ENCODE measurements at regions not wholly inside any gene's neighbourhood (a gene's known extent, or its start where the extent isn't known, plus 50 kb on each side); places are given as distances from the start of the nearest gene placed in this dataset.

DNA sequence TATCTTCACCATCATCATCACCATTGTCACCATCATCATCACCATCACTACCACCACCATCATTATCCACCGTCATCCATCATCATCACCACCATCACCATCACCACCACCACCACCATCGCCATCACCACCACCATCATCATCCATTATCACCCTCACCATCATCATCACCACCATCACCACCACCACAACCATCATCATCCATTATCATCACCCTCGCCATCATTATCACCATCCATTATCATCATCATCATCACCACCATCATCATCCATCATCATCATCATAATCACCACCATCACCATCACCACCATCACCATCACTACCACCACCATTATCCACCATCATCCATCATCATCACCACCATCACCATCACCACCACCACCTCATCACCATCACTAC lies 95.6 kb downstream of the C16orf95 start:
- TF ChIP-seq ZNF398 (tag by site-specific recombination; IDR thresholded peaks at IDR 0.05) (no peak), CTCF (tag by site-specific recombination; IDR thresholded peaks at IDR 0.05) (no peak), ZNF175 (tag by site-specific recombination; IDR thresholded peaks at IDR 0.05) (no peak), ZNF121 (tag by site-specific recombination; IDR thresholded peaks at IDR 0.05) (no peak), TCF7L2 (IDR thresholded peaks at IDR 0.05; ENCODE audit: borderline replicate concordance, low read depth, low read length) (no peak), ZNF660 (tag by site-specific recombination; IDR thresholded peaks at IDR 0.05) (no peak), ZNF785 (tag by site-specific recombination; IDR thresholded peaks at IDR 0.05) (peak; percentile 42; the same call in 1 of the 2 replicates), ZNF324 (tag by site-specific recombination; IDR thresholded peaks at IDR 0.05) (no peak), ZNF560 (tag by site-specific recombination; IDR thresholded peaks at IDR 0.05; ENCODE audit: borderline replicate concordance) (no peak), ZNF274 (IDR thresholded peaks at IDR 0.05; ENCODE audit: low read length) (no peak), ZNF274 (tag by site-specific recombination; IDR thresholded peaks at IDR 0.05; ENCODE audit: borderline replicate concordance) (no peak)
- TF ChIP-seq, protein P1, sequence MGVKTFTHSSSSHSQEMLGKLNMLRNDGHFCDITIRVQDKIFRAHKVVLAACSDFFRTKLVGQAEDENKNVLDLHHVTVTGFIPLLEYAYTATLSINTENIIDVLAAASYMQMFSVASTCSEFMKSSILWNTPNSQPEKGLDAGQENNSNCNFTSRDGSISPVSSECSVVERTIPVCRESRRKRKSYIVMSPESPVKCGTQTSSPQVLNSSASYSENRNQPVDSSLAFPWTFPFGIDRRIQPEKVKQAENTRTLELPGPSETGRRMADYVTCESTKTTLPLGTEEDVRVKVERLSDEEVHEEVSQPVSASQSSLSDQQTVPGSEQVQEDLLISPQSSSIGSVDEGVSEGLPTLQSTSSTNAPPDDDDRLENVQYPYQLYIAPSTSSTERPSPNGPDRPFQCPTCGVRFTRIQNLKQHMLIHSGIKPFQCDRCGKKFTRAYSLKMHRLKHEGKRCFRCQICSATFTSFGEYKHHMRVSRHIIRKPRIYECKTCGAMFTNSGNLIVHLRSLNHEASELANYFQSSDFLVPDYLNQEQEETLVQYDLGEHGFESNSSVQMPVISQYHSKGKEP (tag by site-specific recombination; IDR thresholded peaks at IDR 0.05) = no peak
- TF ChIP-seq, protein P2, sequence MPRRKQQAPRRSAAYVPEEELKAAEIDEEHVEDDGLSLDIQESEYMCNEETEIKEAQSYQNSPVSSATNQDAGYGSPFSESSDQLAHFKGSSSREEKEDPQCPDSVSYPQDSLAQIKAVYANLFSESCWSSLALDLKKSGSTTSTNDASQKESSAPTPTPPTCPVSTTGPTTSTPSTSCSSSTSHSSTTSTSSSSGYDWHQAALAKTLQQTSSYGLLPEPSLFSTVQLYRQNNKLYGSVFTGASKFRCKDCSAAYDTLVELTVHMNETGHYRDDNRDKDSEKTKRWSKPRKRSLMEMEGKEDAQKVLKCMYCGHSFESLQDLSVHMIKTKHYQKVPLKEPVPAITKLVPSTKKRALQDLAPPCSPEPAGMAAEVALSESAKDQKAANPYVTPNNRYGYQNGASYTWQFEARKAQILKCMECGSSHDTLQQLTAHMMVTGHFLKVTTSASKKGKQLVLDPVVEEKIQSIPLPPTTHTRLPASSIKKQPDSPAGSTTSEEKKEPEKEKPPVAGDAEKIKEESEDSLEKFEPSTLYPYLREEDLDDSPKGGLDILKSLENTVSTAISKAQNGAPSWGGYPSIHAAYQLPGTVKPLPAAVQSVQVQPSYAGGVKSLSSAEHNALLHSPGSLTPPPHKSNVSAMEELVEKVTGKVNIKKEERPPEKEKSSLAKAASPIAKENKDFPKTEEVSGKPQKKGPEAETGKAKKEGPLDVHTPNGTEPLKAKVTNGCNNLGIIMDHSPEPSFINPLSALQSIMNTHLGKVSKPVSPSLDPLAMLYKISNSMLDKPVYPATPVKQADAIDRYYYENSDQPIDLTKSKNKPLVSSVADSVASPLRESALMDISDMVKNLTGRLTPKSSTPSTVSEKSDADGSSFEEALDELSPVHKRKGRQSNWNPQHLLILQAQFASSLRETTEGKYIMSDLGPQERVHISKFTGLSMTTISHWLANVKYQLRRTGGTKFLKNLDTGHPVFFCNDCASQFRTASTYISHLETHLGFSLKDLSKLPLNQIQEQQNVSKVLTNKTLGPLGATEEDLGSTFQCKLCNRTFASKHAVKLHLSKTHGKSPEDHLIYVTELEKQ (tag by site-specific recombination; IDR thresholded peaks at IDR 0.05; ENCODE audit: borderline replicate concordance) = no peak
